ENCODE measurements at regions not wholly inside any gene's neighbourhood (a gene's known extent, or its start where the extent isn't known, plus 50 kb on each side); places are given as distances from the start of the nearest gene placed in this dataset.

DNA sequence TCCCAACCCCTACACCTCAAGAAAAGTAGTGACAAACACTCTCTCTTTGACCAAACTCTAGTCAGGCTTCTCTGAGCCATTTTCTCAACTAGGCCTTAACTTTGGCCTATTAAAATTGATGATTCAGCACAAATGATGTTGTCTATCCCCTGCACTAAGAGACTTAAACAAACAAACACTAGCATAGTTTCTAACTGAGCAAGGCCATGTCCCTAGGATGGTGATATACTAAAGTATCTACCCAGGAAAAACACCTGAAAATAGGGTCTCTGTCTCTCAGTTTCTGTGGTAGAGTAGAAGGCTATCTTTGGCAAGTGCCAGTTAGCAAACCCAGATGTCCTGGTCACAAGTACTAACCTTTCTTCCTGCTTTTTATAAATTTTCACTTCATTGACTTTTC, 219.7 kb upstream of the ANO3 start:
- CTCF ChIA-PET = no interaction called here
- TF ChIP-seq, protein P1, sequence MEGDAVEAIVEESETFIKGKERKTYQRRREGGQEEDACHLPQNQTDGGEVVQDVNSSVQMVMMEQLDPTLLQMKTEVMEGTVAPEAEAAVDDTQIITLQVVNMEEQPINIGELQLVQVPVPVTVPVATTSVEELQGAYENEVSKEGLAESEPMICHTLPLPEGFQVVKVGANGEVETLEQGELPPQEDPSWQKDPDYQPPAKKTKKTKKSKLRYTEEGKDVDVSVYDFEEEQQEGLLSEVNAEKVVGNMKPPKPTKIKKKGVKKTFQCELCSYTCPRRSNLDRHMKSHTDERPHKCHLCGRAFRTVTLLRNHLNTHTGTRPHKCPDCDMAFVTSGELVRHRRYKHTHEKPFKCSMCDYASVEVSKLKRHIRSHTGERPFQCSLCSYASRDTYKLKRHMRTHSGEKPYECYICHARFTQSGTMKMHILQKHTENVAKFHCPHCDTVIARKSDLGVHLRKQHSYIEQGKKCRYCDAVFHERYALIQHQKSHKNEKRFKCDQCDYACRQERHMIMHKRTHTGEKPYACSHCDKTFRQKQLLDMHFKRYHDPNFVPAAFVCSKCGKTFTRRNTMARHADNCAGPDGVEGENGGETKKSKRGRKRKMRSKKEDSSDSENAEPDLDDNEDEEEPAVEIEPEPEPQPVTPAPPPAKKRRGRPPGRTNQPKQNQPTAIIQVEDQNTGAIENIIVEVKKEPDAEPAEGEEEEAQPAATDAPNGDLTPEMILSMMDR (conservative IDR thresholded peaks at IDR 0.05; ENCODE audit: low read depth) = no peak
- no peak for DNase-seq (ENCODE audit: low spot score)
- POLR2A ChIA-PET (ENCODE audit: low non-redundant PET) = no interaction called here
- H3K27ac ChIP-seq = no peak overlapping the region

- no peak for DNase-seq (ENCODE audit: low spot score)
- ChIA-PET CTCF (no interaction called here), POLR2A (ENCODE audit: low non-redundant PET) (no interaction called here)
- no peak overlapping the region for H3K27ac ChIP-seq
- TF ChIP-seq, protein P1 (conservative IDR thresholded peaks at IDR 0.05; ENCODE audit: low read depth) = no peak
These were observed 210.5 kb upstream of the ANO3 start for GRCh38 chr11:26121466-26121865.

DNA sequence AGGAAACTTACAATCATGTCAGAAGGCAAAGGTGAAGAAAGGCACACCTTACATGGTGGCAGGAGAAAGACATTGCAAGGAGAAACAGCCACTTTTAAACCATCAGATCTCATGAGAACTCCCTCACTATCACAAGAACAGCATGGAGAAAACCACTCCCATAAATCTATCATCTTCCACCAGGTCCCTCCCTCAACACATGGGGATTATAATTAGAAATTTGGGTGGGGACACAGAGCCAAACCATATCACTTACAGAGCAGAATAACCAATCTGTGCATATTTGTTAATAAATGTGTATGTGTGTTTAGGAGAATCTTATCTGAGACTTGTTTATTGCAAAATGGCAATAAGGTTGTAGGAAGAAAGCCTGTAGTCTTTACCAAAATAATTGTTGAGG, 205.2 kb upstream of the ANO3 start:
- no peak for DNase-seq (ENCODE audit: low spot score)
- CTCF ChIA-PET = no interaction called here
- POLR2A ChIA-PET (ENCODE audit: low non-redundant PET) = no interaction called here
- TF ChIP-seq, protein P1 (conservative IDR thresholded peaks at IDR 0.05; ENCODE audit: low read depth) = no peak
- H3K27ac ChIP-seq = no peak overlapping the region

DNA sequence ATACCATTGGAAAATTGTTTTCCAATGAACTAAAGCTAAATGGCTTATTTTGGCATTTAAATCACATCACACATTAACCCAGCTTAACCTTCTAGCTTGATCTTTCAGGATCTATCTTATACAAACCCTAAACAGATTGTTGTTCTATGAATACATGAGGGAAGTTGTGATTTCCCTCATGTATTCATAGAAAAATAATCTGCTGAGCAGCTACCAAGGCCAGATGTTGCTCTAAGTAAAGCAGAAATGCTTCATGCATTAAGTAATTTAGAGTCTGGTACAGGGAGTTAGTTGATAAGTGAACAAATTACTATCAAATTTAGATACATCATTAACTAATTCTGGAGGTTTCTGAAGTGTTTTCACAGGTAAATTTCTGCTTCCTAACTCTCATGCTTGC, 204.6 kb upstream of the ANO3 start:
- CTCF ChIA-PET = no interaction called here
- POLR2A ChIA-PET (ENCODE audit: low non-redundant PET) = no interaction called here

DNA sequence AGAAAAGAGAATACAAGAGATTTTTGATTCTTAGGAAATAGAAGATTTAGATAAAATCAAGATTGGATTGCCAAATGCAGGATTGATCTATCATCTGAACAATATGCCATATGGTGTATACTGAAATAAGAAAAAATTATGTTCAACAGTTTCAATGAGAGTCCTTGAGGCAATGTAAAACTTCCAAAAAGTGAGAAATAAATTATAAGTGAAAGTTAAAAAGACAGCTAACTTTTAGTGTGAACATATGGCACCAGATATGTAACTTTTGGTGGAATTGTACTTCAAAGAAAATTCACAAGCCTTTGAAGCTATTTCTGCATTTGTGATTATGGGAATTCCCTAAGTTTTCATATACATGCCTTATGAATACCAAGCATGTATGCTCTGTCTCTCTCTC, 200.5 kb upstream of the ANO3 start:
- H3K27ac ChIP-seq = no peak overlapping the region
- TF ChIP-seq, protein P1 (conservative IDR thresholded peaks at IDR 0.05; ENCODE audit: low read depth) = no peak
- CTCF ChIA-PET = no interaction called here
- DNase-seq (ENCODE audit: low spot score) = no peak
- POLR2A ChIA-PET (ENCODE audit: low non-redundant PET) = no interaction called here

More for the DNA sequence above, 204.6 kb upstream of the ANO3 start:
- TF ChIP-seq, protein P1 (conservative IDR thresholded peaks at IDR 0.05; ENCODE audit: low read depth) = no peak
- no peak for DNase-seq (ENCODE audit: low spot score)
- no peak overlapping the region for H3K27ac ChIP-seq

DNA sequence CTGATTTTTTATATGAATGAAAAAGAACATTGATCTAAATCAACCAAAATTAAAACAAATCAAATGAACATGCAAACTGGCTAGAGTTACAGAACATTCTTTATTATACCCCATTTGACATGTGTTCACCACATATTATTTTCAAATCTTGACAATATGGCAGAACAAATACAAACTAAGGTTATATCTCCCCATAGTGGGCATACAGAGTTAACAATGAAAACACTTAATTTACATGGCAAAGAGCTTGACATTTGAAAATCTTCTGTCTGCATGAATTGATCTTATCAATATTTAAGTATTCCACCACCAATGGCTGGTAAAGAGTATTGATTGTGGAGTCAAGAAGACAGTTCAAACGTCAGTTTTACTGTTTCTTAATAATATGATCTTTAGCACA, 197.9 kb upstream of the ANO3 start:
- TF ChIP-seq, protein P1 (conservative IDR thresholded peaks at IDR 0.05; ENCODE audit: low read depth) = no peak
- H3K27ac ChIP-seq = no peak overlapping the region
- ChIA-PET CTCF (no interaction called here), POLR2A (ENCODE audit: low non-redundant PET) (no interaction called here)
- DNase-seq (ENCODE audit: low spot score) = no peak

Data from RWPE1 (cell line).